H1 (cell line): ENCODE measurements at regions not wholly inside any gene's neighbourhood (a gene's known extent, or its start where the extent isn't known, plus 50 kb on each side); places are given as distances from the start of the nearest gene placed in this dataset.

Experiments used
- CTCF ChIA-PET: fragments of 300-600 bp; sonication (Branson Sonifier 250); formaldehyde crosslinking; loops from one replicate; lab custom pipeline; 2021; ENCODE audit not compliant: partially characterized antibody; lab: Charles Lee
- POLR2A ChIA-PET: fragments of 300-600 bp; sonication (Branson Sonifier 250); formaldehyde crosslinking; loops from one replicate; lab custom pipeline; 2021; ENCODE audit warnings: inconsistent platforms; ENCODE audit not compliant: partially characterized antibody; lab: Charles Lee
- DNase-seq, 2 experiments: peaks; one replicate each; pipeline versions ENCODE4 v3.0.0 to v3.0.0-alpha.2; 2010 to 2022; ENCODE audit warnings: low spot score in 2 of 2, low read depth in 1 of 2, mixed read lengths in 1 of 2
- FAIRE-seq: peaks from 2 replicates; lab custom pipeline; 2011; peaks lifted over from hg19 to GRCh38; lab: Jason Lieb, UNC
- H2AFZ ChIP-seq: 2 replicates; pipeline ENCODE4 v1.8.1; 2012; ENCODE audit warnings: low read length, inconsistent platforms
- H2AK5ac ChIP-seq: 2 replicates; pipeline ENCODE4 v1.6.1; 2013; ENCODE audit warnings: low read depth, low read length
- H2BK120ac ChIP-seq: replicated peaks from 2 replicates; pipeline ENCODE3; 2013; ENCODE audit warnings: low read depth, low read length, inconsistent platforms
- H2BK12ac ChIP-seq: 2 replicates; pipeline ENCODE4 v1.6.1; 2013; ENCODE audit warnings: low read depth, low read length
- H2BK15ac ChIP-seq: 2 replicates; pipeline ENCODE4 v1.6.1; 2013; ENCODE audit warnings: low read length
- H2BK20ac ChIP-seq: 2 replicates; pipeline ENCODE4 v1.6.1; 2013; ENCODE audit warnings: low read length
- H2BK5ac ChIP-seq: 2 replicates; pipeline ENCODE4 v1.6.1; 2013; ENCODE audit warnings: low read depth, low read length
- H3K14ac ChIP-seq: 2 replicates; pipeline ENCODE4 v1.6.1; 2013; ENCODE audit warnings: inconsistent platforms; ENCODE audit not compliant: insufficient read length
- H3K18ac ChIP-seq: 2 replicates; pipeline ENCODE4 v1.6.1; 2013; ENCODE audit warnings: low read length; ENCODE audit errors: extremely low read depth
- H3K23ac ChIP-seq: 2 replicates; pipeline ENCODE4 v1.6.1; 2013; ENCODE audit warnings: inconsistent platforms; ENCODE audit not compliant: insufficient read length
- H3K23me2 ChIP-seq: 2 replicates; pipeline ENCODE4 v1.6.1; 2013; ENCODE audit warnings: low read depth, low read length
- H3K27ac ChIP-seq: 2 replicates; pipeline ENCODE4 v1.6.1; 2011; ENCODE audit warnings: low read depth, low read length, inconsistent platforms
- H3K27me3 ChIP-seq, 4 experiments: replicated peaks in 1 of 4; 1 replicate in 1 of 4; 2 replicates in 3 of 4; pipeline versions ENCODE4 v1.6.1 to v1.8.1; 2011 to 2013; ENCODE audit warnings: low read length in 3 of 4, mild to moderate bottlenecking in 3 of 4, inconsistent platforms in 2 of 4, mixed read lengths in 2 of 4, moderate library complexity in 1 of 4; ENCODE audit not compliant: control insufficient read depth in 3 of 4, insufficient read depth in 3 of 4; ENCODE audit errors: extremely low read depth in 1 of 4
- H3K36me3 ChIP-seq, 4 experiments: 2 replicates each; pipeline versions ENCODE4 v1.6.1 to v1.8.1; 2011 to 2013; ENCODE audit warnings: mild to moderate bottlenecking in 4 of 4, low read length in 3 of 4, moderate library complexity in 2 of 4, control low read depth in 1 of 4, inconsistent platforms in 1 of 4; ENCODE audit not compliant: insufficient read depth in 4 of 4, control insufficient read depth in 2 of 4
- H3K4ac ChIP-seq: replicated peaks from 2 replicates; pipeline ENCODE3; 2013; ENCODE audit warnings: low read length, low read depth, mixed read lengths, inconsistent platforms; ENCODE audit not compliant: insufficient read length
- H3K4me1 ChIP-seq, 4 experiments: replicated peaks in 1 of 4; 1 replicate in 1 of 4; 2 replicates in 3 of 4; pipeline versions ENCODE4 v1.6.1 to v1.8.1; 2011 to 2013; ENCODE audit warnings: low read length in 3 of 4, inconsistent platforms in 2 of 4, mixed read lengths in 1 of 4; ENCODE audit not compliant: insufficient read depth in 4 of 4, control insufficient read depth in 3 of 4
- H3K4me2 ChIP-seq, 2 experiments: 2 replicates each; pipeline versions ENCODE4 v1.6.1 to v1.8.1; 2011 to 2013; ENCODE audit warnings: low read depth in 2 of 2, low read length in 2 of 2, control low read depth in 1 of 2, inconsistent platforms in 1 of 2, mild to moderate bottlenecking in 1 of 2; ENCODE audit not compliant: insufficient read depth in 1 of 2
- H3K4me3 ChIP-seq, 4 experiments: fragments of 200-600, 300-600 bp in 1 of 4; sonication (generic), shearing (Covaris generic), sonication (Bioruptor Twin) in 1 of 4; 2 replicates each; pipeline versions ENCODE4 v1.5.1 to v1.8.1; 2011 to 2016; ENCODE audit warnings: low read length in 4 of 4, low read depth in 3 of 4, control low read depth in 2 of 4, inconsistent platforms in 2 of 4, mild to moderate bottlenecking in 2 of 4, mixed read lengths in 1 of 4, moderate library complexity in 1 of 4; ENCODE audit not compliant: insufficient read depth in 2 of 4; ENCODE audit errors: extremely low read depth in 1 of 4
- H3K56ac ChIP-seq: replicated peaks from 2 replicates; pipeline ENCODE3; 2013; ENCODE audit warnings: low read depth, mild to moderate bottlenecking, mixed read lengths, low read length, inconsistent platforms; ENCODE audit not compliant: insufficient read length
- H3K79me1 ChIP-seq: 2 replicates; pipeline ENCODE4 v1.6.1; 2013; ENCODE audit warnings: low read depth, low read length, control low read depth
- H3K79me2 ChIP-seq, 2 experiments: 2 replicates each; pipeline versions ENCODE4 v1.6.1 to v1.8.1; 2012 to 2013; ENCODE audit warnings: low read length in 2 of 2, mild to moderate bottlenecking in 2 of 2, inconsistent platforms in 1 of 2; ENCODE audit not compliant: insufficient read depth in 2 of 2, control insufficient read depth in 1 of 2
- H3K9ac ChIP-seq, 4 experiments: replicated peaks in 1 of 4; 1 replicate in 1 of 4; 2 replicates in 3 of 4; pipeline versions ENCODE4 v1.6.1 to v1.8.1; 2011 to 2013; ENCODE audit warnings: low read depth in 3 of 4, low read length in 3 of 4, control low read depth in 2 of 4, mild to moderate bottlenecking in 2 of 4, moderate library complexity in 2 of 4, inconsistent platforms in 1 of 4; ENCODE audit errors: extremely low read depth in 1 of 4
- H3K9me3 ChIP-seq, 2 experiments: 2 replicates each; pipeline versions ENCODE4 v1.6.1 to v1.8.1; 2012 to 2013; ENCODE audit warnings: mild to moderate bottlenecking in 2 of 2, moderate library complexity in 2 of 2, control low read depth in 1 of 2, inconsistent platforms in 1 of 2, low read depth in 1 of 2, low read length in 1 of 2, mixed read lengths in 1 of 2; ENCODE audit not compliant: insufficient read depth in 2 of 2
- H4K20me1 ChIP-seq, 2 experiments: replicated peaks in 1 of 2; 2 replicates each; pipeline versions ENCODE3 to v1.8.1; 2011 to 2013; ENCODE audit warnings: inconsistent platforms in 2 of 2, low read length in 2 of 2, mild to moderate bottlenecking in 1 of 2; ENCODE audit not compliant: insufficient read depth in 2 of 2, control insufficient read depth in 1 of 2
- H4K5ac ChIP-seq: 2 replicates; pipeline ENCODE4 v1.6.1; 2013; ENCODE audit warnings: low read length, low read depth, mixed read lengths, inconsistent platforms; ENCODE audit not compliant: insufficient read length
- H4K8ac ChIP-seq: 2 replicates; pipeline ENCODE4 v1.8.0; 2013; ENCODE audit warnings: mild to moderate bottlenecking, moderate library complexity, low read length, inconsistent platforms; ENCODE audit not compliant: insufficient read depth; ENCODE audit errors: extremely low read depth
- H4K91ac ChIP-seq: replicated peaks from 2 replicates; pipeline ENCODE3; 2013; ENCODE audit warnings: low read length, mixed read lengths, inconsistent platforms; ENCODE audit not compliant: insufficient read length
- EP300 ChIP-seq, 2 experiments: IDR thresholded peaks; 1 replicate in 1 of 2; 2 replicates in 1 of 2; pipeline ENCODE4 v1.6.1; 2011 to 2012; ENCODE audit warnings: low read depth in 2 of 2, low read length in 2 of 2, mild to moderate bottlenecking in 2 of 2, borderline replicate concordance in 1 of 2, inconsistent platforms in 1 of 2, moderate library complexity in 1 of 2
- MAFK ChIP-seq: IDR thresholded peaks from 2 replicates; pipeline ENCODE4 v1.6.1; 2012; ENCODE audit warnings: low read depth, mild to moderate bottlenecking, improper control_type of control experiment, low read length
- POLR2AphosphoS5 ChIP-seq: IDR thresholded peaks from 2 replicates; pipeline ENCODE4 v1.6.1; 2011; ENCODE audit warnings: low read depth, low read length
- WGBS, 2 experiments: shearing (Covaris generic) in 1 of 2; methylation state at CpG; one replicate each; pipeline versions ENCODE4 v1.1.6 to v1.1.7; 2013 to 2015; ENCODE audit warnings: low lambda C conversion rate in 2 of 2, mixed read lengths in 2 of 2, inconsistent platforms in 1 of 2, low coverage in 1 of 2, missing lambda C conversion rate in 1 of 2; ENCODE audit not compliant: insufficient replicate concordance in 2 of 2, insufficient coverage in 1 of 2, insufficient read length in 1 of 2; ENCODE audit errors: extremely low coverage in 1 of 2, missing lambda C conversion rate in 1 of 2; 5-methylcytosine and 5-hydroxymethylcytosine counted together

GRCh38 chr12:30428098-30428497 lies 267.6 kb downstream of the IPO8 start:
- Histone ChIP-seq H2AK5ac (no peak overlapping the region), H2BK120ac (no peak overlapping the region), H2BK15ac (no peak overlapping the region), H4K91ac (no peak overlapping the region), H4K8ac (no peak overlapping the region), H3K23me2 (no peaks in the 10 kb centered on the region), H3K27me3 (no peaks in the 10 kb centered on the region), H3K18ac (no peak overlapping the region), H3K4ac (no peak overlapping the region), H3K36me3 (no peaks in the 10 kb centered on the region; a peak in 1 of 8 replicates), H3K14ac (no peak overlapping the region), H2BK5ac (no peak overlapping the region), H2BK20ac (no peak overlapping the region), H4K5ac (no peak overlapping the region), H3K79me2 (no peaks in the 10 kb centered on the region), H3K9me3 (peaks cover 27 to 35% of the 10 kb centered on the region in 2 experiments), H3K4me1 (no peaks in the 10 kb centered on the region), H3K9ac (no peak overlapping the region), H4K20me1 (no peaks in the 10 kb centered on the region), H3K79me1 (no peaks in the 10 kb centered on the region), H3K4me2 (no peak overlapping the region), H3K4me3 (no peak overlapping the region), H2BK12ac (no peak overlapping the region), H3K27ac (no peak overlapping the region), H3K56ac (no peak overlapping the region), H2AFZ (no peak overlapping the region), H3K23ac (no peak overlapping the region)
- DNase-seq (no peak), FAIRE-seq (no peak)
- TF ChIP-seq EP300 (IDR thresholded peaks at IDR 0.05; ENCODE audit: borderline replicate concordance in 1 of 2, low read depth in 2 of 2, low read length in 2 of 2) (no peak), MAFK (no peak), POLR2AphosphoS5 (no peak)
- CTCF ChIA-PET: interaction anchor here (1.3 kb wide), 1 partner anchor 11 kb away, joined by 4 read pairs; no protein-coding TSS in a partner anchor
- WGBS, 2 experiments: 83% methylated on average over 1 of the region's 1 CpG; no CpG with 5 or more reads in 1 of the 2 experiments
- POLR2A ChIA-PET: no interaction called here
